H9 (cell line): ENCODE measurements at regions not wholly inside any gene's neighbourhood (a gene's known extent, or its start where the extent isn't known, plus 50 kb on each side); places are given as distances from the start of the nearest gene placed in this dataset.

Experiments
- DNase-seq: peaks from one replicate; pipeline ENCODE4 v3.0.0-alpha.2; 2017
- H2AFZ ChIP-seq: one replicate; pipeline ENCODE4 v1.6.1; 2013; ENCODE audit warnings: mild to moderate bottlenecking, low read length, control low read depth, moderate library complexity
- H2AK5ac ChIP-seq: 2 replicates; pipeline ENCODE4 v1.6.1; 2013; ENCODE audit warnings: low read length, control low read depth, mixed read lengths; ENCODE audit not compliant: insufficient read length
- H2BK120ac ChIP-seq: one replicate; pipeline ENCODE4 v1.6.1; 2013; ENCODE audit warnings: low read depth, mild to moderate bottlenecking, low read length, control low read depth, inconsistent platforms; ENCODE audit not compliant: poor library complexity, severe bottlenecking
- H2BK12ac ChIP-seq: 2 replicates; pipeline ENCODE4 v1.6.1; 2013; ENCODE audit warnings: low read length, control low read depth, mixed read lengths, low read depth; ENCODE audit not compliant: insufficient read length
- H2BK15ac ChIP-seq: 2 replicates; pipeline ENCODE4 v1.6.1; 2013; ENCODE audit warnings: low read depth, low read length, control low read depth
- H2BK20ac ChIP-seq: one replicate; pipeline ENCODE4 v1.6.1; 2013; ENCODE audit warnings: low read depth, mild to moderate bottlenecking, low read length, control low read depth, inconsistent platforms; ENCODE audit not compliant: poor library complexity, severe bottlenecking
- H2BK5ac ChIP-seq: 2 replicates; pipeline ENCODE4 v1.6.1; 2013; ENCODE audit warnings: low read length, control low read depth, mixed read lengths; ENCODE audit not compliant: insufficient read length
- H3K14ac ChIP-seq: 2 replicates; pipeline ENCODE4 v1.6.1; 2013; ENCODE audit warnings: low read length, control low read depth; ENCODE audit not compliant: insufficient read depth
- H3K18ac ChIP-seq: 2 replicates; pipeline ENCODE4 v1.6.1; 2013; ENCODE audit warnings: low read depth, mild to moderate bottlenecking, mixed read lengths, low read length, control low read depth; ENCODE audit not compliant: insufficient read length
- H3K23ac ChIP-seq: 2 replicates; pipeline ENCODE4 v1.6.1; 2013; ENCODE audit warnings: low read length, control low read depth, mixed read lengths, low read depth; ENCODE audit not compliant: insufficient read length
- H3K23me2 ChIP-seq: 2 replicates; pipeline ENCODE4 v1.6.1; 2013; ENCODE audit warnings: low read depth, mild to moderate bottlenecking, mixed read lengths, low read length, control low read depth; ENCODE audit not compliant: insufficient read length, poor library complexity, severe bottlenecking
- H3K27ac ChIP-seq: 2 replicates; pipeline ENCODE4 v1.5.1; 2013; ENCODE audit warnings: low read length, control low read depth, mixed read lengths, low read depth; ENCODE audit not compliant: insufficient read length
- H3K27me3 ChIP-seq: 2 replicates; pipeline ENCODE4 v1.6.1; 2013; ENCODE audit warnings: low read length, control low read depth, inconsistent platforms; ENCODE audit not compliant: insufficient read depth
- H3K4ac ChIP-seq: 2 replicates; pipeline ENCODE4 v1.6.1; 2013; ENCODE audit warnings: low read depth, mild to moderate bottlenecking, control low read depth, inconsistent platforms, low read length, moderate library complexity
- H3K4me1 ChIP-seq: 2 replicates; pipeline ENCODE4 v1.6.1; 2013; ENCODE audit warnings: low read length, control low read depth, inconsistent platforms; ENCODE audit not compliant: insufficient read depth
- H3K4me2 ChIP-seq: 2 replicates; pipeline ENCODE4 v1.6.1; 2013; ENCODE audit warnings: low read length, control low read depth, mixed read lengths; ENCODE audit not compliant: insufficient read length, insufficient read depth
- H3K56ac ChIP-seq: 2 replicates; pipeline ENCODE4 v1.6.1; 2013; ENCODE audit warnings: low read depth, mild to moderate bottlenecking, mixed read lengths, low read length, control low read depth; ENCODE audit not compliant: insufficient read length
- H3K79me1 ChIP-seq: 2 replicates; pipeline ENCODE4 v1.6.1; 2013; ENCODE audit warnings: low read depth, mild to moderate bottlenecking, moderate library complexity, low read length, control low read depth, inconsistent platforms; ENCODE audit not compliant: insufficient read depth, poor library complexity, severe bottlenecking
- H3K79me2 ChIP-seq: 2 replicates; pipeline ENCODE4 v1.6.1; 2013; ENCODE audit warnings: low read length, control low read depth, inconsistent platforms; ENCODE audit not compliant: insufficient read depth
- H3K9ac ChIP-seq: 2 replicates; pipeline ENCODE4 v1.6.1; 2013; ENCODE audit warnings: low read length, control low read depth, mixed read lengths; ENCODE audit not compliant: insufficient read length; ENCODE audit errors: extremely low read depth
- H3K9me3 ChIP-seq: one replicate; pipeline ENCODE4 v1.6.1; 2013; ENCODE audit warnings: low read depth, low read length, inconsistent platforms; ENCODE audit not compliant: control insufficient read depth
- H3T11ph ChIP-seq: one replicate; pipeline ENCODE4 v1.6.1; 2013; ENCODE audit warnings: mild to moderate bottlenecking, low read length, control low read depth, inconsistent platforms
- H4K20me1 ChIP-seq: one replicate; pipeline ENCODE4 v1.6.1; 2013; ENCODE audit not compliant: control insufficient read depth, insufficient read length, insufficient read depth
- H4K5ac ChIP-seq: 2 replicates; pipeline ENCODE4 v1.6.1; 2013; ENCODE audit warnings: low read depth, mild to moderate bottlenecking, mixed read lengths, low read length, control low read depth; ENCODE audit not compliant: insufficient read length
- H4K8ac ChIP-seq: replicated peaks from 2 replicates; pipeline ENCODE4 v1.6.1; 2013; ENCODE audit warnings: low read length, control low read depth, mixed read lengths, low read depth; ENCODE audit not compliant: insufficient read length
- H4K91ac ChIP-seq: 2 replicates; pipeline ENCODE4 v1.6.1; 2013; ENCODE audit warnings: low read depth, mild to moderate bottlenecking, moderate library complexity, mixed read lengths, low read length, control low read depth; ENCODE audit not compliant: insufficient read length
- H3K27ac Mint-ChIP-seq, 3 experiments: 2 replicates in 2 of 3; 3 replicates in 1 of 3; pipeline ENCODE4 v1.8.0; 2020 to 2021; ENCODE audit warnings: mixed read lengths in 3 of 3, mild to moderate bottlenecking in 1 of 3, moderate library complexity in 1 of 3
- H3K27me3 Mint-ChIP-seq: 2 replicates; pipeline ENCODE4 v1.8.0; 2021; ENCODE audit warnings: low read depth, mild to moderate bottlenecking, moderate library complexity, mixed read lengths
- H3K36me3 Mint-ChIP-seq, 3 experiments: 2 replicates in 2 of 3; 3 replicates in 1 of 3; pipeline ENCODE4 v1.8.0; 2020 to 2021; ENCODE audit warnings: low read depth in 3 of 3, mixed read lengths in 3 of 3; ENCODE audit not compliant: insufficient read depth in 1 of 3
- H3K4me1 Mint-ChIP-seq, 2 experiments: 2 replicates each; pipeline ENCODE4 v1.8.0; 2020; ENCODE audit warnings: mixed read lengths in 2 of 2
- H3K4me3 Mint-ChIP-seq, 2 experiments: 2 replicates in 1 of 2; 3 replicates in 1 of 2; pipeline ENCODE4 v1.8.0; 2020 to 2021; ENCODE audit warnings: mild to moderate bottlenecking in 2 of 2, mixed read lengths in 2 of 2, moderate library complexity in 1 of 2
- H3K9me3 Mint-ChIP-seq, 2 experiments: 2 replicates in 1 of 2; 3 replicates in 1 of 2; pipeline ENCODE4 v1.8.0; 2020; ENCODE audit warnings: mild to moderate bottlenecking in 2 of 2, mixed read lengths in 2 of 2, moderate library complexity in 1 of 2
- WGBS: extraction: QIAGEN DNeasy Blood & Tissue Kit; methylation state at CpG from one replicate; pipeline ENCODE4 v1.1.7; 2013; ENCODE audit warnings: missing lambda C conversion rate, low lambda C conversion rate, mixed read lengths; ENCODE audit not compliant: insufficient read length; ENCODE audit errors: extremely low coverage; 5-methylcytosine and 5-hydroxymethylcytosine counted together
- TF ChIP-seq, protein P1 (sequence below): fragments of 200-600 bp; sonication (generic); conservative IDR thresholded peaks from 3 replicates; pipeline ENCODE4 v1.8.0; 2021; ENCODE audit warnings: antibody characterized with exemption, mild to moderate bottlenecking

DNA sequence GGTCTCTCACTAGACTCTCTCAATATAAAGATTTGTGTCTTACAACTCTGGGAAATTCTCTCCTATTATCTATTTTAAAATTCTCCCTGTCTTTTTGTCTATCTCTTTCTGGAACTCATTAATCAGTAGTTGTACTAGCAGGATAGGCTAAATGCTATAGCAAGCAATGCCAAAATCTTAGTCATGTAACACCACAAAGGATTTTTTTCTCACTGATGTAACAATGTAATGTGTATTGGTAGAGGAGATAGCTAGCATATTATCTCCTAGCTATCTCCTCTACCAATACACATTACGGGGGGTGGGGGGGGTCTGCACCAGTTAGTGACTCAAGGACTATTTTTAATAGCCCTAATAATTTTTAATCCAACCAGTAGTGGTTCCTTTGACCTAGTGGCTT lies 225.4 kb downstream of the KLHL28 start:
- Histone ChIP-seq H3K4me2 (no peak overlapping the region), H3K4me1 (no peaks in the 10 kb centered on the region), H3K9me3 (no peaks in the 10 kb centered on the region), H4K20me1 (no peaks in the 10 kb centered on the region), H3T11ph (no peak overlapping the region), H2AFZ (no peak overlapping the region), H3K9ac (no peak overlapping the region), H3K79me2 (no peaks in the 10 kb centered on the region), H2BK120ac (no peak overlapping the region), H3K4ac (no peak overlapping the region), H3K27ac (no peak overlapping the region), H3K23me2 (no peaks in the 10 kb centered on the region), H4K91ac (no peak overlapping the region), H3K79me1 (no peaks in the 10 kb centered on the region), H2BK15ac (no peak overlapping the region), H4K5ac (no peak overlapping the region), H3K14ac (no peak overlapping the region), H3K18ac (no peak overlapping the region), H3K56ac (no peak overlapping the region), H2BK20ac (no peak overlapping the region), H2BK12ac (no peak overlapping the region), H3K23ac (no peak overlapping the region), H2BK5ac (no peak overlapping the region), H4K8ac (no peak overlapping the region), H2AK5ac (no peak overlapping the region), H3K27me3 (no peaks in the 10 kb centered on the region)
- DNase-seq: no peak
- no peak overlapping the region for H3K27ac Mint-ChIP-seq
- H3K4me1 Mint-ChIP-seq: peaks cover 0 to 3% of the 10 kb centered on the region in 2 experiments; a peak in 1 of 4 replicates
- H3K9me3 Mint-ChIP-seq: no peaks in the 10 kb centered on the region; a peak in 1 of 5 replicates
- H3K4me3 Mint-ChIP-seq: no peak overlapping the region
- no CpG with 5 or more reads among the region's 1 CpG for WGBS
- no peaks in the 10 kb centered on the region; a peak in 1 of 7 replicates for H3K36me3 Mint-ChIP-seq
- H3K27me3 Mint-ChIP-seq: no peaks in the 10 kb centered on the region
- TF ChIP-seq, protein P1, sequence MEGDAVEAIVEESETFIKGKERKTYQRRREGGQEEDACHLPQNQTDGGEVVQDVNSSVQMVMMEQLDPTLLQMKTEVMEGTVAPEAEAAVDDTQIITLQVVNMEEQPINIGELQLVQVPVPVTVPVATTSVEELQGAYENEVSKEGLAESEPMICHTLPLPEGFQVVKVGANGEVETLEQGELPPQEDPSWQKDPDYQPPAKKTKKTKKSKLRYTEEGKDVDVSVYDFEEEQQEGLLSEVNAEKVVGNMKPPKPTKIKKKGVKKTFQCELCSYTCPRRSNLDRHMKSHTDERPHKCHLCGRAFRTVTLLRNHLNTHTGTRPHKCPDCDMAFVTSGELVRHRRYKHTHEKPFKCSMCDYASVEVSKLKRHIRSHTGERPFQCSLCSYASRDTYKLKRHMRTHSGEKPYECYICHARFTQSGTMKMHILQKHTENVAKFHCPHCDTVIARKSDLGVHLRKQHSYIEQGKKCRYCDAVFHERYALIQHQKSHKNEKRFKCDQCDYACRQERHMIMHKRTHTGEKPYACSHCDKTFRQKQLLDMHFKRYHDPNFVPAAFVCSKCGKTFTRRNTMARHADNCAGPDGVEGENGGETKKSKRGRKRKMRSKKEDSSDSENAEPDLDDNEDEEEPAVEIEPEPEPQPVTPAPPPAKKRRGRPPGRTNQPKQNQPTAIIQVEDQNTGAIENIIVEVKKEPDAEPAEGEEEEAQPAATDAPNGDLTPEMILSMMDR: no peak
